ENCODE measurements at regions not wholly inside any gene's neighbourhood (a gene's known extent, or its start where the extent isn't known, plus 50 kb on each side); places are given as distances from the start of the nearest gene placed in this dataset.
"Not testable (repeated sequence)": the region's sequence is repeated elsewhere in the genome, so short reads cannot be mapped to it uniquely, and the experiment has no call there.

- peak; percentile 76 for DNase-seq (ENCODE audit: low read depth)
Observed at GRCh38 chr5:38607396-38607795, 51.0 kb upstream of the LIFR start.

GRCh38 chr5:38607930-38608564 lies 51.6 kb upstream of the LIFR start:
- no peak for DNase-seq (ENCODE audit: low read depth)

GRCh38 chr5:38608874-38609273 lies 52.4 kb upstream of the LIFR start:
- no peak for DNase-seq (ENCODE audit: low read depth)

- no peak for DNase-seq (ENCODE audit: low read depth)
Observed at GRCh38 chr5:38612851-38613250, 56.4 kb upstream of the LIFR start.

GRCh38 chr5:38613490-38613889 lies 57.0 kb upstream of the LIFR start:
- no peak for DNase-seq (ENCODE audit: low read depth)

GRCh38 chr5:38613992-38614836 lies 57.8 kb upstream of the LIFR start:
- DNase-seq (ENCODE audit: low read depth) = no peak

GRCh38 chr5:38615042-38615441 lies 58.6 kb upstream of the LIFR start:
- no peak for DNase-seq (ENCODE audit: low read depth)

- DNase-seq (ENCODE audit: low read depth) = no peak
Observed at GRCh38 chr5:38615981-38616451, 59.6 kb upstream of the LIFR start.

- DNase-seq (ENCODE audit: low read depth) = no peak
Observed at GRCh38 chr5:38618154-38618553, 61.7 kb upstream of the LIFR start.

GRCh38 chr5:38621331-38621730 lies 64.9 kb upstream of the LIFR start:
- no peak for DNase-seq (ENCODE audit: low read depth)

- no peak for DNase-seq (ENCODE audit: low read depth)
Observed at GRCh38 chr5:38621840-38622437, 65.5 kb upstream of the LIFR start.

- no peak for DNase-seq (ENCODE audit: low read depth)
Observed at GRCh38 chr5:38622723-38623129, 66.3 kb upstream of the LIFR start.

GRCh38 chr5:38624541-38624940 lies 68.1 kb upstream of the LIFR start:
- not testable (repeated sequence) for DNase-seq (ENCODE audit: low read depth)

GRCh38 chr5:38631376-38631775 lies 74.9 kb upstream of the LIFR start:
- not testable (repeated sequence) for DNase-seq (ENCODE audit: low read depth)

GRCh38 chr5:38634568-38635369 lies 78.3 kb upstream of the LIFR start:
- no peak for DNase-seq (ENCODE audit: low read depth)

GRCh38 chr5:38636626-38637025 lies 80.2 kb upstream of the LIFR start:
- no peak for DNase-seq (ENCODE audit: low read depth)

GRCh38 chr5:38638656-38639055 lies 82.2 kb upstream of the LIFR start:
- DNase-seq (ENCODE audit: low read depth) = no peak

- no peak for DNase-seq (ENCODE audit: low read depth)
Observed at GRCh38 chr5:38639377-38640358, 83.2 kb upstream of the LIFR start.

- DNase-seq (ENCODE audit: low read depth) = peak; percentile 23
Observed at GRCh38 chr5:38641003-38641402, 84.6 kb upstream of the LIFR start.

- DNase-seq (ENCODE audit: low read depth) = no peak
Observed at GRCh38 chr5:38642189-38642911, 85.9 kb upstream of the LIFR start.
